ENCODE measurements at regions not wholly inside any gene's neighbourhood (a gene's known extent, or its start where the extent isn't known, plus 50 kb on each side); places are given as distances from the start of the nearest gene placed in this dataset.

GRCh38 chr13:76745261-76746200 lies 140.7 kb downstream of the KCTD12 start:
- no peak for DNase-seq

GRCh38 chr13:76741624-76742023 lies 144.6 kb downstream of the KCTD12 start:
- DNase-seq: no peak

GRCh38 chr13:76741046-76741445 lies 145.2 kb downstream of the KCTD12 start:
- DNase-seq: no peak

GRCh38 chr13:76738616-76739015 lies 147.6 kb downstream of the KCTD12 start:
- DNase-seq: no peak

GRCh38 chr13:76737526-76737925 lies 148.7 kb downstream of the KCTD12 start:
- DNase-seq: no peak

GRCh38 chr13:76735641-76736040 lies 150.6 kb downstream of the KCTD12 start:
- no peak for DNase-seq

GRCh38 chr13:76733671-76734070 lies 152.5 kb downstream of the KCTD12 start:
- DNase-seq: no peak

GRCh38 chr13:76732367-76732766 lies 153.8 kb downstream of the KCTD12 start:
- no peak for DNase-seq

GRCh38 chr13:76730220-76730619 lies 156.0 kb downstream of the KCTD12 start:
- DNase-seq: no peak

- no peak for DNase-seq
Measured at GRCh38 chr13:76729691-76730090, 156.5 kb downstream of the KCTD12 start.

GRCh38 chr13:76725896-76726295 lies 160.3 kb downstream of the KCTD12 start:
- DNase-seq: no peak

GRCh38 chr13:76725211-76725610 lies 161.0 kb downstream of the KCTD12 start:
- no peak for DNase-seq

- no peak for DNase-seq
Measured at GRCh38 chr13:76724421-76724820, 161.8 kb downstream of the KCTD12 start.

- DNase-seq: peak; percentile 41
Measured at GRCh38 chr13:76723551-76724232, 162.5 kb downstream of the KCTD12 start.

- DNase-seq: no peak
Measured at GRCh38 chr13:76722782-76723181, 163.4 kb downstream of the KCTD12 start.

GRCh38 chr13:76720821-76721220 lies 165.4 kb downstream of the KCTD12 start:
- no peak for DNase-seq

- DNase-seq: no peak
Measured at GRCh38 chr13:76720416-76720815, 165.8 kb downstream of the KCTD12 start.

- DNase-seq: no peak
Measured at GRCh38 chr13:76719955-76720354, 166.2 kb downstream of the KCTD12 start.

- DNase-seq: no peak
Measured at GRCh38 chr13:76717092-76717491, 169.1 kb downstream of the KCTD12 start.

- DNase-seq: no peak
Measured at GRCh38 chr13:76715621-76716020, 170.6 kb downstream of the KCTD12 start.

- DNase-seq: no peak
Measured at GRCh38 chr13:76715075-76715474, 171.1 kb downstream of the KCTD12 start.

- DNase-seq: no peak
Measured at GRCh38 chr13:76713280-76713679, 172.9 kb downstream of the KCTD12 start.

GRCh38 chr13:76711550-76712182 lies 174.5 kb downstream of the KCTD12 start:
- no peak for DNase-seq

- no peak for DNase-seq
Measured at GRCh38 chr13:76709851-76710250, 176.4 kb downstream of the KCTD12 start.
